BLaER1 (cell line): ENCODE measurements at regions not wholly inside any gene's neighbourhood (a gene's known extent, or its start where the extent isn't known, plus 50 kb on each side); places are given as distances from the start of the nearest gene placed in this dataset.
"Not testable (repeated sequence)": the region's sequence is repeated elsewhere in the genome, so short reads cannot be mapped to it uniquely, and the experiment has no call there.

Source experiments
- H3K27ac ChIP-seq: shearing (Covaris generic); formaldehyde crosslinking; 2 replicates; pipeline ENCODE4 v1.8.1; 2022
- H3K27me3 ChIP-seq: shearing (Covaris generic); formaldehyde crosslinking; 2 replicates; pipeline ENCODE4 v1.8.1; 2022
- H3K36me3 ChIP-seq: shearing (Covaris generic); formaldehyde crosslinking; 2 replicates; pipeline ENCODE4 v1.8.1; 2022
- H3K4me1 ChIP-seq: shearing (Covaris generic); formaldehyde crosslinking; 2 replicates; pipeline ENCODE4 v1.8.1; 2022
- H3K4me2 ChIP-seq: shearing (Covaris generic); formaldehyde crosslinking; 2 replicates; pipeline ENCODE4 v1.8.1; 2022
- H3K4me3 ChIP-seq: shearing (Covaris generic); formaldehyde crosslinking; 2 replicates; pipeline ENCODE4 v1.8.1; 2022
- H3K9ac ChIP-seq: shearing (Covaris generic); formaldehyde crosslinking; 2 replicates; pipeline ENCODE4 v1.8.1; 2022
- H3K9me3 ChIP-seq: shearing (Covaris generic); formaldehyde crosslinking; 2 replicates; pipeline ENCODE4 v1.8.1; 2022
- H4K20me1 ChIP-seq: shearing (Covaris generic); formaldehyde crosslinking; 2 replicates; pipeline ENCODE4 v1.8.1; 2022
- Cebpa-rat ChIP-seq: shearing (Covaris generic); IDR thresholded peaks from 2 replicates; pipeline ENCODE4 v1.8.1; 2022

GRCh38 chr9:33737811-33738606 lies 57.4 kb upstream of the PRSS3 start:
- Histone ChIP-seq H3K9me3 (peaks cover 8% of the 10 kb centered on the region; the same call in 1 of the 2 replicates), H3K4me1 (no peaks in the 10 kb centered on the region), H3K36me3 (no peaks in the 10 kb centered on the region), H3K27me3 (no peaks in the 10 kb centered on the region), H3K9ac (no peak overlapping the region), H3K4me2 (no peak overlapping the region), H3K27ac (no peak overlapping the region), H4K20me1 (no peaks in the 10 kb centered on the region), H3K4me3 (no peak overlapping the region)
- TF ChIP-seq Cebpa-rat: no peak

DNA sequence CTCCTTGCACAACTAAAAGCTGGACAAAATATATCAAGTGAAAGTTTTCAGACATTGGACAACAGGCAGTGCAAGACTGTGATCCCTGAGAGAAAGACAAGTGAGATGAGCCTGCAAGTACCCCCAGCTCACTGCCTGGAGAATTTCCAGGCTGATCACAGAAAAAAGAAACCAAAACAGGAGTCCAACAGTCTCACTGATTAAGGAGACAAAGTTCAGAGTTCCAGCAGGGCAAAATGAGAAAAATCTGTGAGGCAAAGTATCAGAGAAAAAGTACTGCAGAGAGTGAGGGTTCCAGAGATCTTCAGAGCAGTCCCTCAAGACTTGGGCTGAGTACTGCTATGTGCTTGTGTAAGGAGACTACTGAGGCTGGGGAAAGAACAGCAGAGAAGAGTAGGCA lies 56.0 kb upstream of the PRSS3 start:
- H3K9me3 ChIP-seq: peaks cover 8% of the 10 kb centered on the region; the same call in 1 of the 2 replicates
- H3K4me2 ChIP-seq: no peak overlapping the region
- H3K4me3 ChIP-seq: no peak overlapping the region
- H3K27ac ChIP-seq: no peak overlapping the region
- H3K4me1 ChIP-seq: no peaks in the 10 kb centered on the region
- TF ChIP-seq Cebpa-rat: no peak
- no peaks in the 10 kb centered on the region for H3K27me3 ChIP-seq
- H3K9ac ChIP-seq: no peak overlapping the region
- no peaks in the 10 kb centered on the region for H3K36me3 ChIP-seq
- no peaks in the 10 kb centered on the region for H4K20me1 ChIP-seq

- Histone ChIP-seq H3K4me1 (no peaks in the 10 kb centered on the region), H3K4me2 (no peak overlapping the region), H3K9ac (no peak overlapping the region), H3K27me3 (no peaks in the 10 kb centered on the region), H4K20me1 (no peaks in the 10 kb centered on the region), H3K4me3 (no peak overlapping the region), H3K36me3 (no peaks in the 10 kb centered on the region), H3K9me3 (peaks cover 8% of the 10 kb centered on the region; the same call in 1 of the 2 replicates), H3K27ac (no peak overlapping the region)
- no peak for TF ChIP-seq Cebpa-rat
Observed at GRCh38 chr9:33740075-33740474, 55.3 kb upstream of the PRSS3 start.

DNA sequence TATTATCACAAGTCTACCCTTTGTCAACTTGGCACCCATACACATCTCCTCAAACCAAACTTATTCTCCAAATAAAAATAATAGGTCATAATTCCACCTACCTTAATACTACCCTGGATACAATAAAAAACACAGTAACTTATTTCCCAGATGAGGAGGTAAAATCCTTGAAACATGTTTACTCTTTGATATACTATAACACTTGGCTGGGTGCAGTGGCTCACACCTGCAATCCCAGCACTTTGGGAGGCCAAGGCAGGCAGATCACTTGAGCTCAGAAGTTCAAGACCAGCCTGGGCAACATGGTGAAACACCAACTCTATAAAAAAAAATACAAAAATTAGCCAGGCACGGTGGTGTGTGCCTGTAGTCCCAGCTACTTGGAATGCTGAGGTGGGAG lies 54.4 kb upstream of the PRSS3 start:
- H3K4me1 ChIP-seq, H4K20me1 ChIP-seq, H3K9me3 ChIP-seq, H3K27ac ChIP-seq, H3K4me2 ChIP-seq, H3K27me3 ChIP-seq, H3K4me3 ChIP-seq, H3K9ac ChIP-seq, H3K36me3 ChIP-seq: not testable (repeated sequence)

DNA sequence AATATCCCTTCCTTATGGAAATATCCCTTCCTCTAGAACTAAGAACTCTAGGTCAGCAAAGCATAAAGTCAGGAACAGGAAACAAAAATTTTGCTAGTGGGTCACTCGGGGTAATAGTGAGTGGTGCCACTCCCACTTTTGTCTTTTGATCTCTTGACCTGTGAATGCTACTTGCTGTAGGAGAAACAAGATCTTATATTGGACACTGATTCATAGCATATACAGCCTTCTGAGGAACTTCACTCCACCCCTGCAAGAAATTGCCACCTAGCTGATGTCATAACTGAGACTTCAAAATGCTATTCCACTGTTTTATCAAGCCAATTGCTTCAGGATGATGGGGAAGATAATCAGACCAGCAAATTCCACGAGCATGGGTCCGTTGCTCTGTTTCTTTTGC lies 53.3 kb upstream of the PRSS3 start:
- no peak for TF ChIP-seq Cebpa-rat
- Histone ChIP-seq H3K4me1 (no peaks in the 10 kb centered on the region), H3K27ac (no peak overlapping the region), H3K4me3 (no peak overlapping the region), H4K20me1 (no peaks in the 10 kb centered on the region), H3K4me2 (no peak overlapping the region), H3K9me3 (peaks cover 8% of the 10 kb centered on the region; the same call in 1 of the 2 replicates), H3K36me3 (no peaks in the 10 kb centered on the region), H3K27me3 (no peaks in the 10 kb centered on the region), H3K9ac (no peak overlapping the region)

- H3K27me3 ChIP-seq: no peaks in the 10 kb centered on the region
- H3K4me2 ChIP-seq: no peak overlapping the region
- no peak overlapping the region for H3K9ac ChIP-seq
- H3K4me3 ChIP-seq: no peak overlapping the region
- no peaks in the 10 kb centered on the region for H4K20me1 ChIP-seq
- TF ChIP-seq Cebpa-rat: no peak
- H3K36me3 ChIP-seq: no peaks in the 10 kb centered on the region
- H3K9me3 ChIP-seq: peaks cover 8% of the 10 kb centered on the region; the same call in 1 of the 2 replicates
- no peak overlapping the region for H3K27ac ChIP-seq
- no peaks in the 10 kb centered on the region for H3K4me1 ChIP-seq
Observed at GRCh38 chr9:33742519-33742918, 52.8 kb upstream of the PRSS3 start.
